ENCODE measurements at regions not wholly inside any gene's neighbourhood (a gene's known extent, or its start where the extent isn't known, plus 50 kb on each side); places are given as distances from the start of the nearest gene placed in this dataset.

DNA sequence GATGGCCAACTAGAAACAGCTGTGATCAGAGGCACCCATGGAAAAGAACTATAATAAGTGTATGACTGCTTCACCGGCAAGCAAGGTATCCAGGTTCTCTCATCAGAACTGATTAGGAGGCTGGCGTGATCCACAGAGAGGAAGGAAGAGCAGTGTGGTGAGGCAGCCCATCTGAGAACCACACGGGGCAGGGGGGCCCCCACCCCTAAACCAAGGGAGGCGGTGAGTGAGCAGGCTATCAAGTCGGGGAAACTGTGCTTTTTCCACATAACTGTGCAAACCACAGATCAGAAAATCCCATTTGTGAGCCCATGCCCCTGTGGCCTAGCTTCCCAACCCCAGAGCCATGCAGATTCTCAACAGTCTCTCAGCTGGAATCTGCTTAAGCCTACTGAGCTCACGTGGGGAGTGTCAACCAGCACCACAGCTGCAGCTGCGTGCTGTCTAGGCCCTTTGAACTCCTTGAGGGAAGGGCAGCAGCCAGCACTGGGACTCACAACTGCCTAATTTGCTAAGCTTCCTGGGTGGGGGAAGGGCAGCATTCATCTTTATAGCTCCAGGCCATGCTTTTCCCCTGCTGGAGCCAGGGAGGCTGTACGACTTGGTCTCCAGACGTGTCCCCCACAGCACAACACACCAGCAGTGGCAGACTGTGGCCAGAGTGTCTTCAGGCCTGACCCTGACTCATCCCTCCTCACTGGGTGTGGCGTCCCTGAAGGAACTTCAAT is 444.4 kb upstream of the ATP2B1 start:
- H3K27me3 ChIP-seq (ENCODE audit: insufficient read depth, low read length), result no peaks in the 10 kb centered on the region
- no peak overlapping the region for H2BK12ac ChIP-seq (ENCODE audit: insufficient read length, low read depth, low read length)
- no peaks in the 10 kb centered on the region for H3K27me3 Mint-ChIP-seq (ENCODE audit: low read depth)
- H3K4me3 Mint-ChIP-seq, result no peak overlapping the region
- H4K91ac ChIP-seq (ENCODE audit: insufficient read length, low read depth, low read length), result no peak overlapping the region
- TF ChIP-seq, protein P1, sequence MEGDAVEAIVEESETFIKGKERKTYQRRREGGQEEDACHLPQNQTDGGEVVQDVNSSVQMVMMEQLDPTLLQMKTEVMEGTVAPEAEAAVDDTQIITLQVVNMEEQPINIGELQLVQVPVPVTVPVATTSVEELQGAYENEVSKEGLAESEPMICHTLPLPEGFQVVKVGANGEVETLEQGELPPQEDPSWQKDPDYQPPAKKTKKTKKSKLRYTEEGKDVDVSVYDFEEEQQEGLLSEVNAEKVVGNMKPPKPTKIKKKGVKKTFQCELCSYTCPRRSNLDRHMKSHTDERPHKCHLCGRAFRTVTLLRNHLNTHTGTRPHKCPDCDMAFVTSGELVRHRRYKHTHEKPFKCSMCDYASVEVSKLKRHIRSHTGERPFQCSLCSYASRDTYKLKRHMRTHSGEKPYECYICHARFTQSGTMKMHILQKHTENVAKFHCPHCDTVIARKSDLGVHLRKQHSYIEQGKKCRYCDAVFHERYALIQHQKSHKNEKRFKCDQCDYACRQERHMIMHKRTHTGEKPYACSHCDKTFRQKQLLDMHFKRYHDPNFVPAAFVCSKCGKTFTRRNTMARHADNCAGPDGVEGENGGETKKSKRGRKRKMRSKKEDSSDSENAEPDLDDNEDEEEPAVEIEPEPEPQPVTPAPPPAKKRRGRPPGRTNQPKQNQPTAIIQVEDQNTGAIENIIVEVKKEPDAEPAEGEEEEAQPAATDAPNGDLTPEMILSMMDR (conservative IDR thresholded peaks at IDR 0.05), result no peak
- H2BK120ac ChIP-seq (ENCODE audit: low read depth, low read length, poor library complexity, severe bottlenecking), result no peak overlapping the region
- no peak overlapping the region for H3K56ac ChIP-seq (ENCODE audit: insufficient read length, low read depth, low read length)
- no CpG with 5 or more reads among the region's 10 CpGs for WGBS (ENCODE audit: extremely low coverage, insufficient read length, low lambda C conversion rate)
- no peak overlapping the region for H2BK15ac ChIP-seq (ENCODE audit: low read depth, low read length)
- no peak overlapping the region for H3K23ac ChIP-seq (ENCODE audit: insufficient read length, low read depth, low read length)
- H3K9me3 Mint-ChIP-seq, result no peaks in the 10 kb centered on the region
- peak overlapping the region in 1 of 3 experiments; percentile 65; a peak in 1 of 7 replicates for H3K27ac Mint-ChIP-seq
- no peak overlapping the region for H3T11ph ChIP-seq (ENCODE audit: low read length)
- no peak overlapping the region for H2BK5ac ChIP-seq (ENCODE audit: insufficient read length, low read length)
- no peaks in the 10 kb centered on the region for H4K20me1 ChIP-seq (ENCODE audit: control insufficient read depth, insufficient read depth, insufficient read length)
- no peak overlapping the region for H3K9ac ChIP-seq (ENCODE audit: extremely low read depth, insufficient read length, low read length)
- H2AFZ ChIP-seq (ENCODE audit: low read length), result no peak overlapping the region
- H3K79me1 ChIP-seq (ENCODE audit: insufficient read depth, low read depth, low read length, poor library complexity, severe bottlenecking), result no peaks in the 10 kb centered on the region
- no peak overlapping the region for H4K5ac ChIP-seq (ENCODE audit: insufficient read length, low read depth, low read length)
- no peaks in the 10 kb centered on the region for H3K23me2 ChIP-seq (ENCODE audit: insufficient read length, low read depth, low read length, poor library complexity, severe bottlenecking)
- H3K18ac ChIP-seq (ENCODE audit: insufficient read length, low read depth, low read length), result no peak overlapping the region
- H2AK5ac ChIP-seq (ENCODE audit: insufficient read length, low read length), result no peak overlapping the region
- H3K36me3 Mint-ChIP-seq (ENCODE audit: insufficient read depth in 1 of 3, low read depth in 3 of 3), result peaks cover 0 to 2% (median 0%) of the 10 kb centered on the region in 3 experiments; a peak in 1 of 7 replicates
- H3K9me3 ChIP-seq (ENCODE audit: control insufficient read depth, low read depth, low read length), result no peaks in the 10 kb centered on the region
- no peak overlapping the region for H3K4ac ChIP-seq (ENCODE audit: low read depth, low read length)
- no peak overlapping the region for H4K8ac ChIP-seq (replicated peaks; ENCODE audit: insufficient read length, low read depth, low read length)
- H2BK20ac ChIP-seq (ENCODE audit: low read depth, low read length, poor library complexity, severe bottlenecking), result no peak overlapping the region
- no peaks in the 10 kb centered on the region for H3K79me2 ChIP-seq (ENCODE audit: insufficient read depth, low read length)
- no peak overlapping the region for H3K14ac ChIP-seq (ENCODE audit: insufficient read depth, low read length)
- peak; percentile 50 for DNase-seq
- no peak overlapping the region for H3K27ac ChIP-seq (ENCODE audit: insufficient read length, low read depth, low read length)
- no peak overlapping the region for H3K4me2 ChIP-seq (ENCODE audit: insufficient read depth, insufficient read length, low read length)
- H3K4me1 ChIP-seq (ENCODE audit: insufficient read depth, low read length), result no peaks in the 10 kb centered on the region
- H3K4me1 Mint-ChIP-seq, result peaks cover 5% of the 10 kb centered on the region in 2 experiments

Measured in H9 (cell line).